Activated naive CD4-positive, alpha-beta T cell treated with anti-CD3 and anti-CD28 coated beads for 36 hours (primary cell): ENCODE measurements at regions not wholly inside any gene's neighbourhood (a gene's known extent, or its start where the extent isn't known, plus 50 kb on each side); places are given as distances from the start of the nearest gene placed in this dataset.

Experiments used
- CTCF ChIA-PET: fragments of 350-600 bp; sonication (Branson Sonifier 250); formaldehyde crosslinking; loops from one replicate; lab custom pipeline; 2021; ENCODE audit warnings: antibody characterized with exemption; lab: Charles Lee
- DNase-seq: peaks from one replicate; pipeline ENCODE4 v3.0.0-alpha.2; 2020
- H3K27ac Mint-ChIP-seq: one replicate; pipeline ENCODE4 v1.8.0; 2021; ENCODE audit warnings: mild to moderate bottlenecking, mixed read lengths
- H3K27me3 Mint-ChIP-seq: one replicate; pipeline ENCODE4 v1.8.0; 2021; ENCODE audit warnings: low read depth, mixed read lengths
- H3K36me3 Mint-ChIP-seq: one replicate; pipeline ENCODE4 v1.8.0; 2021; ENCODE audit warnings: low read depth, mixed read lengths
- H3K4me1 Mint-ChIP-seq: one replicate; pipeline ENCODE4 v1.8.0; 2021; ENCODE audit warnings: low read depth, mixed read lengths
- H3K4me3 Mint-ChIP-seq: one replicate; pipeline ENCODE4 v1.8.0; 2021; ENCODE audit warnings: mild to moderate bottlenecking, moderate library complexity, mixed read lengths
- H3K9me3 Mint-ChIP-seq: one replicate; pipeline ENCODE4 v1.8.0; 2021; ENCODE audit warnings: mixed read lengths
- intact Hi-C: fragments of 100-400 bp; cut with micrococcal nuclease; formaldehyde crosslinking; loops from one replicate; pipeline ENCODE4 v1.15.1; 2023

GRCh38 chr14:54208751-54209150, 188.1 kb upstream of the CDKN3 start:
- CTCF ChIA-PET = interaction anchor here (1.1 to 1.8 kb wide), 2 partner anchors 33 to 35 kb away, joined by 4 to 5 read pairs; no protein-coding TSS in a partner anchor
- no peak overlapping the region for H3K4me3 Mint-ChIP-seq
- intact Hi-C loops = no loop called here
- no peaks in the 10 kb centered on the region for H3K4me1 Mint-ChIP-seq
- no peak for DNase-seq
- no peak overlapping the region for H3K27ac Mint-ChIP-seq
- no peaks in the 10 kb centered on the region for H3K9me3 Mint-ChIP-seq
- H3K27me3 Mint-ChIP-seq = peaks cover 15% of the 10 kb centered on the region
- no peaks in the 10 kb centered on the region for H3K36me3 Mint-ChIP-seq

GRCh38 chr14:54209511-54210250, 187.1 kb upstream of the CDKN3 start:
- Mint-ChIP-seq H3K4me3 (no peak overlapping the region), H3K9me3 (no peaks in the 10 kb centered on the region), H3K27ac (no peak overlapping the region), H3K4me1 (no peaks in the 10 kb centered on the region), H3K36me3 (no peaks in the 10 kb centered on the region), H3K27me3 (peaks cover 15% of the 10 kb centered on the region)
- DNase-seq = no peak
- CTCF ChIA-PET = interaction anchor here (1.8 kb wide), 1 partner anchor 34 kb away, joined by 5 read pairs; no protein-coding TSS in a partner anchor
- intact Hi-C loops = no loop called here

DNA sequence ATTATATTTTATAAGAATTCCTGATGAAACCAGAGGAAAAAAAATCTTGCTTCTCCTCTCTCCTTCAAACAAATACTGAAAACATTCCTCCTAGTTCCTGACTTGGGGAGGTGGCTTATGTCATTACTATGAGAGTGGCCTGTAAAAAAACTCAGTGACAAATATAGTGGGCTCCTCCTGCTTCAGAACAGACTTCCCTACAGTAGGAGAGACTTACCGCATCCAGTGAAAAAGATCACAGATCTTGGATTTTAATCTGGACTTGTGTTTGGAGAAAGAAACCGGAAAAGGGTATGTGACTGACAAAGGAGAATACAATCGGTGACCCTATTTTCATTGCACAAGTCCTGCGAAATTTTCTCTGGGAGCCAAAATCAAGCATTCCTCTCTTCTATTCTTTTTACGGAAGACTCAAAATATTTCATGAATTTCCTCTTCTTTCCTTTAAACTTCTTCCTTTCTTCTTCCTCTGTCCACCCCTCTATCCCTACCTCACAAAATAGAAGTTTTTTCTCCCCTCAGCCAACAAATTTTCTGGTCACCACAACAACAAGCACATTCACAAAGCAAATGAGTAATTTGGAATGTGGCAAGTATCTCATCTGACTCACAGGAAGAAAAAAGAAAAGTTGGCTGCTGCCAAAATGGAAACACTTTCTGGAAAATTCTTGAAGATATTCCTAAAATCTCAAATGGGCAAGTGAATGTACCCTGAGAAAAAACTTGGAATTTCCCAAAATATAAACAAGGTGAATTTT, 185.1 kb upstream of the CDKN3 start:
- H3K36me3 Mint-ChIP-seq = no peaks in the 10 kb centered on the region
- no peak overlapping the region for H3K4me3 Mint-ChIP-seq
- CTCF ChIA-PET = no interaction called here
- no peaks in the 10 kb centered on the region for H3K9me3 Mint-ChIP-seq
- intact Hi-C loops = no loop called here
- H3K4me1 Mint-ChIP-seq = no peaks in the 10 kb centered on the region
- H3K27ac Mint-ChIP-seq = no peak overlapping the region
- DNase-seq = no peak
- peaks cover 14% of the 10 kb centered on the region for H3K27me3 Mint-ChIP-seq

GRCh38 chr14:54213536-54213935, 183.3 kb upstream of the CDKN3 start:
- Mint-ChIP-seq H3K27me3 (peaks cover 18% of the 10 kb centered on the region), H3K4me3 (no peak overlapping the region), H3K4me1 (no peaks in the 10 kb centered on the region), H3K9me3 (no peaks in the 10 kb centered on the region), H3K36me3 (no peaks in the 10 kb centered on the region), H3K27ac (no peak overlapping the region)
- DNase-seq = no peak
- CTCF ChIA-PET = no interaction called here
- intact Hi-C loops = no loop called here

DNA sequence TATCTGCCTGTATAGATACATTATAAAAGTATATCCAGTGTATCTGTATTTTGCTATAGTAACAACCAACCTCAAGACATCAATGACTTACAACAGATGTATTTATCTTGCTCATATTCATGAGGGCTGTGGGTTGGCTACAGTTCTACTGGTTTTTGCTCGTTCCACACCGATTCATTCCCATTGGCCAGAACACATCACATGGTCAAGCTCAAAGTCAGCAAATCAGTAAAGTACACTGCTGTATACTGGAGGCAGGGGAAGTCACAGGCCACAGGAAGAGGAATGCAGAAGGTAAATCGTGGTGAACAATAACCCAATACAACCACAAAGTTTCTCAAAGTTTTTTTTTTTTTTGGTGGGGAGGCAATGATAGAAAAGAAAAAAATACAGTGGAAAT, 180.0 kb upstream of the CDKN3 start:
- Mint-ChIP-seq H3K9me3 (no peaks in the 10 kb centered on the region), H3K27ac (no peak overlapping the region), H3K4me3 (no peak overlapping the region), H3K36me3 (no peaks in the 10 kb centered on the region), H3K27me3 (peaks cover 40% of the 10 kb centered on the region), H3K4me1 (peaks cover 19% of the 10 kb centered on the region)
- intact Hi-C loops = no loop called here
- no peak for DNase-seq
- CTCF ChIA-PET = no interaction called here

GRCh38 chr14:54219261-54220070, 177.3 kb upstream of the CDKN3 start:
- peaks cover 57% of the 10 kb centered on the region for H3K27me3 Mint-ChIP-seq

GRCh38 chr14:54220071-54220703, 176.6 kb upstream of the CDKN3 start:
- peaks cover 59% of the 10 kb centered on the region for H3K27me3 Mint-ChIP-seq
- no peak overlapping the region for H3K27ac Mint-ChIP-seq
- no peaks in the 10 kb centered on the region for H3K9me3 Mint-ChIP-seq
- intact Hi-C loops = no loop called here
- H3K4me1 Mint-ChIP-seq = peaks cover 19% of the 10 kb centered on the region
- DNase-seq = peak; percentile 8
- no peaks in the 10 kb centered on the region for H3K36me3 Mint-ChIP-seq
- peak overlapping the region; percentile 44 for H3K4me3 Mint-ChIP-seq
- CTCF ChIA-PET = interaction anchor here (1.3 kb wide), 1 partner anchor 128 kb away, joined by 3 read pairs; no protein-coding TSS in a partner anchor

More at GRCh38 chr14:54219261-54220070, 177.3 kb upstream of the CDKN3 start:
- Mint-ChIP-seq H3K9me3 (no peaks in the 10 kb centered on the region), H3K27ac (no peak overlapping the region), H3K4me1 (peaks cover 19% of the 10 kb centered on the region), H3K4me3 (no peak overlapping the region), H3K36me3 (no peaks in the 10 kb centered on the region)
- DNase-seq = peak; percentile 9
- CTCF ChIA-PET = interaction anchor here (1.3 kb wide), 1 partner anchor 129 kb away, joined by 3 read pairs; no protein-coding TSS in a partner anchor
- intact Hi-C loops = no loop called here

DNA sequence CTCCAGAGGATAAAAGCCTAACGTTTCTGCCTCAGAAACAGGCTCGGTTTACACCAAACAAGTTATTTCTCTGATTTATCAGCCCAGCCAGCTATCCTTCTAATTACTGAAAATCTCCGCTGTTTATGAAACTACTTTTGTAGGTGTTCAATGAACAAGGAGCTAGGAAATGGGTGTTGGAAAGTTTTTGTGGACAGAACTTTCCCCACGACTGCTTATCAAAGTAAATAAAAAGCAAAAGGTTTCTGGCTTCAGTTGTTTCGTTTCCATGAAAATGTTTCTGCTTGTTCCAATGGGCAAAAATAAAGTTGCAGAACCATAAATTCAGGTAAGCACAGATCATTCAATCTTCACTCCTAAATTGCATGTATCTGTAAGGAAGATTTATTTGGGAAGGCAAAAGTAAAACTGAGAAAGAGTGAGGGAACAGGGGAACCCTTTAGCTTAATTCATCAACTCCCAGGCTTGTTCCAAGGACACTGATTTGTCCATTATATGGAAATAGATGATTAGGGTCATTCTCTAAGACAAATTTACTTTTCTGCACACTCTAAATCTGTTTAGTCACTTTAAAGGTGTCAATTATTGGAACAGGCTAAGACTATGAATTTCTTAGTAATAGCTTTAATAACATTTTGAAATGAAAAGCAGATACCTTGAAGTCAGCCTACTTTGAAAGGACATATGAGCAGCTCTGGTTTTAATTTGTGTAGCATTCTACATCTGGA, 175.9 kb upstream of the CDKN3 start:
- peaks cover 59% of the 10 kb centered on the region for H3K27me3 Mint-ChIP-seq

GRCh38 chr14:54221432-54221803, 175.4 kb upstream of the CDKN3 start:
- Mint-ChIP-seq H3K4me1 (peaks cover 19% of the 10 kb centered on the region), H3K27me3 (peaks cover 59% of the 10 kb centered on the region), H3K9me3 (no peaks in the 10 kb centered on the region), H3K36me3 (no peaks in the 10 kb centered on the region), H3K4me3 (no peak overlapping the region), H3K27ac (no peak overlapping the region)
- CTCF ChIA-PET = interaction anchor here (0.6 kb wide), 1 partner anchor 66 kb away, joined by 3 read pairs; no protein-coding TSS in a partner anchor
- intact Hi-C loops = no loop called here
- no peak for DNase-seq

More for the DNA sequence above, 175.9 kb upstream of the CDKN3 start:
- CTCF ChIA-PET = interaction anchor here (0.6 kb wide), 1 partner anchor 66 kb away, joined by 3 read pairs; no protein-coding TSS in a partner anchor
- Mint-ChIP-seq H3K9me3 (no peaks in the 10 kb centered on the region), H3K36me3 (no peaks in the 10 kb centered on the region), H3K4me1 (peaks cover 19% of the 10 kb centered on the region), H3K27ac (no peak overlapping the region), H3K4me3 (no peak overlapping the region)
- intact Hi-C loops = no loop called here
- no peak for DNase-seq

DNA sequence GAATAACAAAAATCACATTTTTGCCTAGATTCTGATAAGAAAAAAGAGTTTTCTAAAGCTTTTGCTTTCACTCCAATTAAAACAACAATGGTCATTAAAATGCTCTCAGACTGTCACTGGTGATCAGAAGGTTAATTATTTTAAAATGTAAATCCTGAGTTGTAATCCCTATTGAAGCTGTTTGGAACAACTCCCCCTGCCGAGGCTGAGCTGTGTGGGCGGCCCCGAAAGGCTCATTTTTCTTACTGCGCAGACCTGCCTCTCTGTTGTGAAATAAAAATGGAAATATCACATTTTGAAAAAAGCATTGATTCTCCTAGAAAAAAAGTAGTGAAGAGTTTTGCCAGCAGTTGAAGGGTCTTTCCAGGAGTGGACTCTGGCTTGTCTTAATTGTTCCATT, 174.8 kb upstream of the CDKN3 start:
- DNase-seq = no peak
- H3K4me3 Mint-ChIP-seq = no peak overlapping the region
- peaks cover 59% of the 10 kb centered on the region for H3K27me3 Mint-ChIP-seq
- H3K4me1 Mint-ChIP-seq = peaks cover 19% of the 10 kb centered on the region
- H3K27ac Mint-ChIP-seq = no peak overlapping the region
- no peaks in the 10 kb centered on the region for H3K9me3 Mint-ChIP-seq
- no peaks in the 10 kb centered on the region for H3K36me3 Mint-ChIP-seq
- CTCF ChIA-PET = no interaction called here
- intact Hi-C loops = no loop called here

GRCh38 chr14:54223831-54224402, 172.9 kb upstream of the CDKN3 start:
- CTCF ChIA-PET = no interaction called here
- no peak overlapping the region for H3K4me3 Mint-ChIP-seq
- H3K4me1 Mint-ChIP-seq = peaks cover 19% of the 10 kb centered on the region
- no peak overlapping the region for H3K27ac Mint-ChIP-seq
- H3K9me3 Mint-ChIP-seq = no peaks in the 10 kb centered on the region
- intact Hi-C loops = no loop called here
- H3K36me3 Mint-ChIP-seq = no peaks in the 10 kb centered on the region
- DNase-seq = no peak
- H3K27me3 Mint-ChIP-seq = peaks cover 46% of the 10 kb centered on the region
